ENCODE measurements at regions not wholly inside any gene's neighbourhood (a gene's known extent, or its start where the extent isn't known, plus 50 kb on each side); places are given as distances from the start of the nearest gene placed in this dataset.

DNA sequence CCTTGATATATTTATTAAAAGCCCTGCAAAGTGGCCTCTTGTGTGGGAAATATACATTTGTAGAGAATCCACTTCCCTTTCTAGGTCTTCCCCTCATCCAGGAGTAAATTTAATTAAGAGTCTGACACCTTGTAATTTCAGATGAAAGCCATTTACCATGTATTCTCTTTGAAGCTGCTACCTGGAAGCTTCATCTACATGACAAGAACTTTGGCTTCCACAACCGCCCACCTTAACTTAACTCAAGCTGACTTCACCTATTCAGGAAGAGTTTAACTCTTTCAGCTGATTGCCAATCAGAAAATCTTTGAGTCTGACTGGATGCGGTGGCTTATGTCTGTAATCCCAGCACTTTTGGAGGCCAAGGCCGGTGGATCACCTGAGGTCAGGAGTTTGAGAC is 899.9 kb downstream of the TAF11L14 start:
- TF ChIP-seq POLR2A (IDR thresholded peaks at IDR 0.05) (no peak), CTCF (IDR thresholded peaks at IDR 0.05) (no peak)

Data from body of pancreas (tissue), 4 donors.